ENCODE measurements at regions not wholly inside any gene's neighbourhood (a gene's known extent, or its start where the extent isn't known, plus 50 kb on each side); places are given as distances from the start of the nearest gene placed in this dataset.

DNA sequence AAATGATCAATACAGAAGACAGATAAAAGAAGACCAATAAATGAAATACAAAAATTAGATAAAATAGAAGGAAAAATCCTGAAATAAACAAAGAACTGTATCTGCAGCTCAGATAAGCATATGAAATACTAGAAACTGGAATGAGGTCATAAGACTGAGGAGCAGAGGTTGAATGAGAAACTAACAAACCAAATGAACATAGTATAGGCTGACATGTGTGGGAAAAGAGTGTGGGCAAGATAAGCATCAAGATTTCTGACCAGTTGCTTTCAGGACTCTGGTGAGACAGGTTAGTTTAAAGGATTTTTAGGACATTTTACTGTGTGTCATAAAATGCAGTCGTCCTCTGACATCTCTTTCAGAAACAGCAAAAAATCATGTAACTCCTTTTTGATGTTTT is 2073.2 kb upstream of the TENM3 start:
- no peaks in the 10 kb centered on the region for H3K36me3 ChIP-seq (replicated peaks in 1 of 2; ENCODE audit: control insufficient read depth in 1 of 2, insufficient read depth in 2 of 2, low read length in 2 of 2)
- H3K4me3 ChIP-seq (replicated peaks in 1 of 3; ENCODE audit: insufficient read depth in 1 of 3, low read depth in 2 of 3, low read length in 3 of 3), result no peak overlapping the region
- H2AFZ ChIP-seq (ENCODE audit: low read length), result no peak overlapping the region
- no TSS peak for BruUV-seq (replicated peaks)
- H4K20me1 ChIP-seq (ENCODE audit: insufficient read depth, low read length), result no peaks in the 10 kb centered on the region
- ChIA-PET POLR2A (no interaction called here), CTCF (ENCODE audit: low intra/inter-chr PET ratio, low total read pairs) (no interaction called here)
- no peak overlapping the region for H3K4me2 ChIP-seq (ENCODE audit: low read depth, low read length)
- no peak overlapping the region for H3K9ac ChIP-seq (ENCODE audit: insufficient read depth, low read depth, low read length)
- no peak for FAIRE-seq
- H3K79me2 ChIP-seq (ENCODE audit: insufficient read depth, low read length), result no peaks in the 10 kb centered on the region
- ATAC-seq, result no peak
- no peak for DNase-seq (ENCODE audit: low spot score)
- in situ Hi-C loops (cut with HindIII; ENCODE audit: extremely low pct_ligation_motif_present, low pct_unique_long_range_greater_than_20kb) (no loop called here), intact Hi-C loops (cut with micrococcal nuclease; ENCODE audit: unreplicated experiment) (no loop called here)
- H3K27ac ChIP-seq (ENCODE audit: extremely low read length, insufficient read depth, low read length), result no peak overlapping the region
- 7% methylated on average over 1 of the region's 1 CpG for WGBS (ENCODE audit: low lambda C conversion rate)
- H3K27me3 ChIP-seq (ENCODE audit: control insufficient read depth in 1 of 2, insufficient read depth in 2 of 2, low read length in 2 of 2), result no peaks in the 10 kb centered on the region
- H3K9me3 ChIP-seq (ENCODE audit: low read length), result no peaks in the 10 kb centered on the region
- H3K4me1 ChIP-seq (ENCODE audit: insufficient read depth, low read length), result no peaks in the 10 kb centered on the region
- TF ChIP-seq PTBP1 (IDR thresholded peaks at IDR 0.05; ENCODE audit: low read depth, low read length, poor library complexity, severe bottlenecking) (no peak), ZFP62 (CRISPR knock-in tag; IDR thresholded peaks at IDR 0.05) (no peak), ELF1 (CRISPR knock-in tag; IDR thresholded peaks at IDR 0.05) (no peak), KLF9 (CRISPR knock-in tag; IDR thresholded peaks at IDR 0.05; ENCODE audit: low read depth) (no peak), ZFP37 (CRISPR knock-in tag; IDR thresholded peaks at IDR 0.05; ENCODE audit: borderline replicate concordance) (no peak), ZNF549 (CRISPR knock-in tag; IDR thresholded peaks at IDR 0.05) (no peak), ZBTB34 (CRISPR knock-in tag; IDR thresholded peaks at IDR 0.05) (no peak), KDM2A (CRISPR knock-in tag; IDR thresholded peaks at IDR 0.05; ENCODE audit: borderline replicate concordance, low read depth) (no peak), ZNF790 (CRISPR knock-in tag; IDR thresholded peaks at IDR 0.05; ENCODE audit: borderline replicate concordance) (no peak), DNMT3B (CRISPR knock-in tag; conservative IDR thresholded peaks at IDR 0.05) (no peak), ZNF646 (CRISPR knock-in tag; IDR thresholded peaks at IDR 0.05) (no peak), NCOR1 (IDR thresholded peaks at IDR 0.05; ENCODE audit: borderline replicate concordance, low read length) (no peak), NFIB (CRISPR knock-in tag; IDR thresholded peaks at IDR 0.05; ENCODE audit: borderline replicate concordance) (no peak), ZSCAN25 (CRISPR knock-in tag; IDR thresholded peaks at IDR 0.05) (no peak)
- TF ChIP-seq, protein P1, sequence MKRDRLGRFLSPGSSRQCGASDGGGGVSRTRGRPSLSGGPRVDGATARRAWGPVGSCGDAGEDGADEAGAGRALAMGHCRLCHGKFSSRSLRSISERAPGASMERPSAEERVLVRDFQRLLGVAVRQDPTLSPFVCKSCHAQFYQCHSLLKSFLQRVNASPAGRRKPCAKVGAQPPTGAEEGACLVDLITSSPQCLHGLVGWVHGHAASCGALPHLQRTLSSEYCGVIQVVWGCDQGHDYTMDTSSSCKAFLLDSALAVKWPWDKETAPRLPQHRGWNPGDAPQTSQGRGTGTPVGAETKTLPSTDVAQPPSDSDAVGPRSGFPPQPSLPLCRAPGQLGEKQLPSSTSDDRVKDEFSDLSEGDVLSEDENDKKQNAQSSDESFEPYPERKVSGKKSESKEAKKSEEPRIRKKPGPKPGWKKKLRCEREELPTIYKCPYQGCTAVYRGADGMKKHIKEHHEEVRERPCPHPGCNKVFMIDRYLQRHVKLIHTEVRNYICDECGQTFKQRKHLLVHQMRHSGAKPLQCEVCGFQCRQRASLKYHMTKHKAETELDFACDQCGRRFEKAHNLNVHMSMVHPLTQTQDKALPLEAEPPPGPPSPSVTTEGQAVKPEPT (CRISPR knock-in tag; IDR thresholded peaks at IDR 0.05; ENCODE audit: low read depth), result no peak
- TF ChIP-seq, protein P2, sequence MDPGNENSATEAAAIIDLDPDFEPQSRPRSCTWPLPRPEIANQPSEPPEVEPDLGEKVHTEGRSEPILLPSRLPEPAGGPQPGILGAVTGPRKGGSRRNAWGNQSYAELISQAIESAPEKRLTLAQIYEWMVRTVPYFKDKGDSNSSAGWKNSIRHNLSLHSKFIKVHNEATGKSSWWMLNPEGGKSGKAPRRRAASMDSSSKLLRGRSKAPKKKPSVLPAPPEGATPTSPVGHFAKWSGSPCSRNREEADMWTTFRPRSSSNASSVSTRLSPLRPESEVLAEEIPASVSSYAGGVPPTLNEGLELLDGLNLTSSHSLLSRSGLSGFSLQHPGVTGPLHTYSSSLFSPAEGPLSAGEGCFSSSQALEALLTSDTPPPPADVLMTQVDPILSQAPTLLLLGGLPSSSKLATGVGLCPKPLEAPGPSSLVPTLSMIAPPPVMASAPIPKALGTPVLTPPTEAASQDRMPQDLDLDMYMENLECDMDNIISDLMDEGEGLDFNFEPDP (CRISPR knock-in tag; conservative IDR thresholded peaks at IDR 0.05), result no peak

Data from HepG2 (cell line).